CD4-positive, alpha-beta T cell treated with Interleukin-21 for 1 hour (primary cell): ENCODE measurements at regions not wholly inside any gene's neighbourhood (a gene's known extent, or its start where the extent isn't known, plus 50 kb on each side); places are given as distances from the start of the nearest gene placed in this dataset.
"Not testable (repeated sequence)": the region's sequence is repeated elsewhere in the genome, so short reads cannot be mapped to it uniquely, and the experiment has no call there.

Source experiments
- DNase-seq: peaks from one replicate; pipeline ENCODE4 v3.0.0-alpha.2; 2020

GRCh38 chr7:89621925-89622641 lies 532.2 kb upstream of the STEAP1 start:
- DNase-seq, result no peak

GRCh38 chr7:89623018-89623672 lies 531.1 kb upstream of the STEAP1 start:
- DNase-seq, result peak; percentile 29

GRCh38 chr7:89624155-89624554 lies 530.1 kb upstream of the STEAP1 start:
- not testable (repeated sequence) for DNase-seq

- no peak for DNase-seq
These were observed 505.8 kb upstream of the STEAP1 start for GRCh38 chr7:89648509-89648908.

GRCh38 chr7:89655946-89656345 lies 498.3 kb upstream of the STEAP1 start:
- DNase-seq, result no peak

GRCh38 chr7:89661876-89662275 lies 492.4 kb upstream of the STEAP1 start:
- no peak for DNase-seq

GRCh38 chr7:89666136-89666835 lies 488.0 kb upstream of the STEAP1 start:
- DNase-seq, result no peak

- no peak for DNase-seq
These were observed 474.1 kb upstream of the STEAP1 start for GRCh38 chr7:89680161-89680560.

- no peak for DNase-seq
These were observed 472.8 kb upstream of the STEAP1 start for GRCh38 chr7:89681448-89681847.

GRCh38 chr7:89685287-89685686 lies 469.0 kb upstream of the STEAP1 start:
- no peak for DNase-seq

- DNase-seq, result no peak
These were observed 467.1 kb upstream of the STEAP1 start for GRCh38 chr7:89687211-89687610.

- DNase-seq, result no peak
These were observed 459.0 kb upstream of the STEAP1 start for GRCh38 chr7:89695241-89695640.

GRCh38 chr7:89714131-89714530 lies 440.1 kb upstream of the STEAP1 start:
- DNase-seq, result no peak

- not testable (repeated sequence) for DNase-seq
These were observed 435.3 kb upstream of the STEAP1 start for GRCh38 chr7:89718941-89719340.

- no peak for DNase-seq
These were observed 425.8 kb upstream of the STEAP1 start for GRCh38 chr7:89728481-89728880.

- no peak for DNase-seq
These were observed 422.4 kb upstream of the STEAP1 start for GRCh38 chr7:89731751-89732445.

GRCh38 chr7:89738549-89738948 lies 415.7 kb upstream of the STEAP1 start:
- DNase-seq, result no peak

- no peak for DNase-seq
These were observed 396.4 kb upstream of the STEAP1 start for GRCh38 chr7:89757910-89758309.

GRCh38 chr7:89760690-89761089 lies 393.6 kb upstream of the STEAP1 start:
- DNase-seq, result no peak

- no peak for DNase-seq
These were observed 393.1 kb upstream of the STEAP1 start for GRCh38 chr7:89761173-89761572.

- DNase-seq, result no peak
These were observed 384.1 kb upstream of the STEAP1 start for GRCh38 chr7:89770161-89770560.

GRCh38 chr7:89771003-89771636 lies 383.1 kb upstream of the STEAP1 start:
- no peak for DNase-seq

- DNase-seq, result no peak
These were observed 382.0 kb upstream of the STEAP1 start for GRCh38 chr7:89772276-89772675.
